HFF-Myc (cell line): ENCODE measurements at regions not wholly inside any gene's neighbourhood (a gene's known extent, or its start where the extent isn't known, plus 50 kb on each side); places are given as distances from the start of the nearest gene placed in this dataset.

Experiments
- DNase-seq: peaks from one replicate; pipeline ENCODE4 v3.0.0-alpha.2; 2011; ENCODE audit warnings: low read depth; ENCODE audit errors: extremely low read depth
- H3K4me3 ChIP-seq: replicated peaks from 2 replicates; pipeline ENCODE4 v1.5.1; 2011; ENCODE audit warnings: low read depth, mild to moderate bottlenecking, control low read depth, low read length
- TF ChIP-seq, protein P1 (sequence below): IDR thresholded peaks from 2 replicates; pipeline ENCODE4 v1.5.1; 2012; ENCODE audit warnings: mild to moderate bottlenecking, low read depth, low read length, control low read depth; ENCODE audit errors: missing control alignments

DNA sequence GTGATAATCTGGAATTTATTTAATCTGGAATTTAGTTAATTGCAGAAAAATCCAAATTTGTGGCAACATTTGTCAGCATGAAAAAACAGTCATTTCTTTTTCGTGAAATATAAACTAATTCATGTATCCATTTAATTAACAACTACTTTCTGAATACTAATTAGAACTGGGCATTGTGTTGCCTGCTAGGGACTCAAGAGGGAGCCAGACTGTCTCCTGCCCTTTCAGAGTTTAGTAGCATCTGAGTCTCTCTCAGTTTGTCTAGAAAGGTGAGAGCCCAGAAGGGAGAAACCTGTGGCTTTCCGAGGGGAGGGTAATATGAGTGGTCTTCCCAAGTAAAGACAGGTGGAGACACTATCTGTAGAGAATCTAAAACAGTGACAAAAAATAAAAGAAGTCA is 210.9 kb upstream of the HDDC2 start:
- TF ChIP-seq, protein P1, sequence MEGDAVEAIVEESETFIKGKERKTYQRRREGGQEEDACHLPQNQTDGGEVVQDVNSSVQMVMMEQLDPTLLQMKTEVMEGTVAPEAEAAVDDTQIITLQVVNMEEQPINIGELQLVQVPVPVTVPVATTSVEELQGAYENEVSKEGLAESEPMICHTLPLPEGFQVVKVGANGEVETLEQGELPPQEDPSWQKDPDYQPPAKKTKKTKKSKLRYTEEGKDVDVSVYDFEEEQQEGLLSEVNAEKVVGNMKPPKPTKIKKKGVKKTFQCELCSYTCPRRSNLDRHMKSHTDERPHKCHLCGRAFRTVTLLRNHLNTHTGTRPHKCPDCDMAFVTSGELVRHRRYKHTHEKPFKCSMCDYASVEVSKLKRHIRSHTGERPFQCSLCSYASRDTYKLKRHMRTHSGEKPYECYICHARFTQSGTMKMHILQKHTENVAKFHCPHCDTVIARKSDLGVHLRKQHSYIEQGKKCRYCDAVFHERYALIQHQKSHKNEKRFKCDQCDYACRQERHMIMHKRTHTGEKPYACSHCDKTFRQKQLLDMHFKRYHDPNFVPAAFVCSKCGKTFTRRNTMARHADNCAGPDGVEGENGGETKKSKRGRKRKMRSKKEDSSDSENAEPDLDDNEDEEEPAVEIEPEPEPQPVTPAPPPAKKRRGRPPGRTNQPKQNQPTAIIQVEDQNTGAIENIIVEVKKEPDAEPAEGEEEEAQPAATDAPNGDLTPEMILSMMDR: peak; percentile 17
- no peak for DNase-seq
- no peak overlapping the region for H3K4me3 ChIP-seq

DNA sequence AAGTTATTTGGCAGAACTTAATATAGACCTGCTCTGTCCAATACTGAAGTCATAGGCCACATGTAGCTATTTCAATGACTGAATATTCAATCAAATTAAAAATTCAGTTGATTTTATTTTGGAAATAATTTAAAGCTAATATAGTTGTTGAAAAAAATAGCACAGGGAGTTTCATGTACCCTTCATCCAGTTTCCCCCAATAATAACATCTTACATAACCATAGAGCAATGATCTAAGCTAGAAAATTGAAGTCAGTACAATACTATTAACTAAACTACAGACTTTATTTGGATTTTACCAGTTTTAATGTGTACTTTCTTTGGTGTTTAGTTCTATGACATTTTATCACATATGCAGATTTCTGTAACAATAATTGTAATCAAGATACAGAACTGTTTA is 212.2 kb upstream of the HDDC2 start:
- no peak for DNase-seq
- TF ChIP-seq, protein P1: no peak
- no peak overlapping the region for H3K4me3 ChIP-seq

DNA sequence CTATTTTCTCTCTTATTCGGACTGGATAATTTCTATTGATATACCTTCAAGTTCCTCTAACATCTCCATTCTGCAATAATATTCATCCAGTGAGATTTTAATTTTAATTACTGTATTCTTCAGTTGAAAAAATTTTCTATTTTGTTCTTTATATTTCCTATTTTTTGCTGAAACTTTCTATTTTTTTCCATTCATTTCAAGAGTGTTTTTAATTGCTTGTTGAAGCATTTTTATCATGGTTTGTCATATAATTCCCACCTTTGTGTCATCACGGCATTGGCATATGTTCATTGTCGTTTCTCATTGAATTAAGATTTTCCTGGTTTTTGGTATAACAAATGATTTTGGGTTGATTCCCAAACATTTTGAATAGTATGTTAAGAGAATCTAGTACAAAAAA is 214.9 kb upstream of the HDDC2 start:
- TF ChIP-seq, protein P1: no peak
- DNase-seq: no peak
- no peak overlapping the region for H3K4me3 ChIP-seq

DNA sequence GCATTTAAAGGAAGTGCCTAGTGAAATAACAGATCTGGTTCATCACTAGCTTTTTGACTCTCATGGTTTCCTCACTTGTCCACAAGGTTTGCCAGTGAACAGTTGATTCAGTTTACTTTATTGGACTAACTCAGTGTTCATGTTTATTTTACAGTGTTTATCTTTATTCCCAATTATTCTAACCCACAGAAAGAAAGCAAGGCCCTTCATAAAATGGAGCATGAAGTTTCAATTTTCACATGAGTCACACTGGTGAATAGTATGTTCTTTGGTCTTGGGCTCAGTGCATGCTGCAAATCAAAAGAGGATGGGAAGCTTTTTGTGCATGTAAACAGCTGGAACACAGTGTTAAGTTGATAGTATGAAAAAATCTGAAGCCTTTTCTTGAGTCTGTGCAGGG is 217.6 kb upstream of the HDDC2 start:
- TF ChIP-seq, protein P1: no peak
- H3K4me3 ChIP-seq: no peak overlapping the region
- no peak for DNase-seq

DNA sequence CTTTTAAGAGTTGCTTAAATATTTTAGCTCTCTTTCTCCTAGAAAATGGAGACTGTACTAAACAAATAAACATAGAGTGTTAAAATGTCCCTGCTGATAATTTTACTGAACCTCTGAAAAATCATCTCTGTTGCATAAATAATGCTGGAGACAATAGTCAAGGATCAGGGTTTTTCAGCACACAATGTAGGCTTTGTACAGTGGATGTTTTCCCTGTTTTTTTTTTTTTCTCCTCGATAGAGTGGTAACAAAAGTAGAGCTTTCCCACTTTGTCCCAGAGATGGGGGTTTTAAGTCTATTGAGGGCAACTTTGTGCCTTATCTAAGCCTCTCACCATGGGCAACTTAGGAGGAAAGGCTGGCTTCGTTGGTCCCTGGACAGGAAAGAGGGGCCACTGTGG is 222.6 kb upstream of the HDDC2 start:
- no peak overlapping the region for H3K4me3 ChIP-seq
- no peak for DNase-seq
- TF ChIP-seq, protein P1: no peak

DNA sequence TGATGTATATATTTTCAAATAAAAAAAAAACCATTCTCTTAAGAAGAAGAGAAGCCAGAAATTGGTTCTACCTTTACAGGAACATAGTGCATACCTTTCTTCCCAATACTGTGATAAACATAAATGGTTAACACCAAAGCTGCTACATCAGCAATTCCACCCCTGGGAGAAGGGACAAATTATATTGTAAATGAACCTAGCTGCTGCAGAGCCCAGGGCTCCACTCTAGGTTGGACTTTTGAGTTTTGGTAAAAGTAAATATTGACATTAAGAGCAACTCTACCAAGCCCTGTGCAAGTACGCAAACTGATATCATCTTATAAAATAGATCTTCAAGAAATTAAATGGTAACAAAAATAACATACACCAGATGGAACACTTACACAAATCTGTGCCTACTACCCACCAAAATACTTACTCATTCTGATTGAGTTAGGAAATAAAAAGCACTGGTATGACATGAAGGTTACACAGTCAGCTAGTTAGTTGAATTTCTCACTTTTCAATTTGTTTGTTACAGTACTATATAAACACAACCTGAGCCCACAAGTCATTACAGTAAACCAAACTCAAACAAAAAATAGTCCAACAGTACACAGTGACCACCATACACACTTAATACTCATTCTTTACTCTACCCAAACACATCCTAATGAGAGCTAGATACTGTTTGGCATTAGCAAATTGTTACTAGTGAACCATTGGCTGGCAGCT is 223.3 kb upstream of the HEY2 start:
- H3K4me3 ChIP-seq: no peak overlapping the region
- no peak for DNase-seq
- TF ChIP-seq, protein P1: no peak

DNA sequence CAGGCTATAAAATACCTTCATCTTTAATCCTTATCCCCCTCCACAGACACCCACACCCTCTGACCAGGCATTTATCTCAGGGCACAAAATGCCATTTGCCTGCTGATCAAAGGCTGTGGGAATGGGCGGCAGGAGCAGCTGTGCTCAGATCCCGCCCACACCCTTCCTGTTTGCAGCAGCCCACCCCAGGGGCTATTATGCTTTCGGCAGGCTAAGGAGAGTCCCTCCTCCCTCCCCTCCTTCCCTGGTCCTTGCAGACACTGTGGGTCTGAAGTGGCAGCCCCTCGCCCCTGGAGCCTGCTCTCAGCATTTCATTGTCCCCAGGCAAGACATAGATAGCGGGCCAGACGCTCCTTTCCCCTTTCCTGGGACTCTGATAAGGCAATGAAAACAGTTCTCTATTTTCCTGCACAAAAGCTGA is 220.8 kb upstream of the HEY2 start:
- no peak overlapping the region for H3K4me3 ChIP-seq
- TF ChIP-seq, protein P1: no peak
- DNase-seq: no peak
